Retinal pigment epithelial cell (primary cell): ENCODE measurements at regions not wholly inside any gene's neighbourhood (a gene's known extent, or its start where the extent isn't known, plus 50 kb on each side); places are given as distances from the start of the nearest gene placed in this dataset.

ENCODE experiments used
- DNase-seq: peaks from one replicate; pipeline ENCODE4 v3.0.0-alpha.2; 2010; ENCODE audit warnings: low read depth
- H3K4me3 ChIP-seq: 2 replicates; pipeline ENCODE4 v1.5.1; 2011; ENCODE audit warnings: mild to moderate bottlenecking, low read length, control low read depth, moderate library complexity
- CTCF ChIP-seq: conservative IDR thresholded peaks from 2 replicates; pipeline ENCODE4 v1.5.1; 2011; ENCODE audit warnings: low read depth, low read length, control low read depth, inconsistent platforms

DNA sequence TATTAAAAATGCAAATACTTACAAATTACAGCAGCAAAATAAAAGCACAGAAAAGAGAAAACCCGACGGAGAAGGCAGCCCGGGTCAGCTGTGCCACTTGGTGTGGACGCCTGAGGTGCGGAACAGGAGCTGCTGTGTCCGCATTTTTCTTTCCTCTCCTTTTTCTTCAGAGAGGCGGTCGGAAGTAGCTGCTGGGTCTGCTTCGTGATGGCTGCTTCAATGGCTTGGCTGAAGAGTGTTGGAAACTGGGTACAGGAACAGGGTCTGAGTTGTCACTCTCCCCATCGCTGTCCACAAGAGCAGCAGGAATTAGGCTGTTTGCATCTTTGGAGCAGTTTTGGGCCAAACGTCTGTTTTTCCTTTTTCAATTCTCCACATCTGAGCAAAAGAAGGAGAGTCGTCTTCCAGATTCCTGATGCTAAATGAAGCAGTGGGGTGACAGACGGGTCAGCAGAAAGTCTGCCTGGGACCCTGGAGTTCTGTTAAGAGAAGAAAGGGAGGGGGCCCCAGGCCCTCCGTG lies 53.5 kb upstream of the ARL8B start:
- DNase-seq: no peak
- H3K4me3 ChIP-seq: no peak overlapping the region
- TF ChIP-seq CTCF: no peak

DNA sequence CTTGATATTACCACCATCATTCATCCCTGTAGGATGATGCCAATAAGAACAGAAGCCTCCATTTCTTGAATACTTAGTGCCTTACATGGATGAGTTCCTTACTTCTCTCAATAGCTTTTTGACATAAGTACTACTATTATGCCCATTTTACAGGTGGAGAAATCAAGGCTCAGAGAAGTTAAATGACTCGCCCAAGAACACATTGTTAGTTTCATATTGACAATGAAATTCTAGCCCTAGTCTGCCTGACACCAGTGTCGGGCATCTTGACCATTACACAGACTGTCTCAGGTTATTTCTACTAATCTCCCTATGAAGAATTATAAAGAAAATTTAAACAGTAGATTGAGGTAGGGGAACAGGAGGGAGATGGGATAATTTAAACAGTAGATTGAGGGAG lies 52.5 kb upstream of the ARL8B start:
- DNase-seq: no peak
- H3K4me3 ChIP-seq: no peak overlapping the region
- no peak for TF ChIP-seq CTCF

- H3K4me3 ChIP-seq: no peak overlapping the region
- no peak for TF ChIP-seq CTCF
- no peak for DNase-seq
Measured at GRCh38 chr3:5071061-5071460, 51.0 kb upstream of the ARL8B start.

GRCh38 chr3:5072100-5072816 lies 49.8 kb upstream of the ARL8B start:
- no peak overlapping the region for H3K4me3 ChIP-seq
- no peak for DNase-seq
- TF ChIP-seq CTCF: no peak
